Lower leg skin (tissue), 3 donors: ENCODE measurements at regions not wholly inside any gene's neighbourhood (a gene's known extent, or its start where the extent isn't known, plus 50 kb on each side); places are given as distances from the start of the nearest gene placed in this dataset.

Experiments
- CTCF ChIP-seq, 3 donors: fragments of 450-650 bp; IDR thresholded peaks; one replicate each; pipeline ENCODE4 v1.5.1; 2016; ENCODE audit warnings: antibody characterized with exemption in 3 of 3, mild to moderate bottlenecking in 3 of 3, moderate library complexity in 2 of 3
- POLR2A ChIP-seq, 2 donors: fragments of 450-650 bp; IDR thresholded peaks; one replicate each; pipeline ENCODE4 v1.6.1; 2016 to 2017; ENCODE audit warnings: antibody characterized with exemption in 2 of 2, mild to moderate bottlenecking in 1 of 2, moderate library complexity in 1 of 2

GRCh38 chr6:86715676-86716075 lies 221.7 kb upstream of the HTR1E start:
- TF ChIP-seq CTCF (IDR thresholded peaks at IDR 0.05) (no peak), POLR2A (IDR thresholded peaks at IDR 0.05) (no peak)
